Gastrocnemius medialis (tissue), 4 donors: ENCODE measurements at regions not wholly inside any gene's neighbourhood (a gene's known extent, or its start where the extent isn't known, plus 50 kb on each side); places are given as distances from the start of the nearest gene placed in this dataset.

Experiments
- ATAC-seq, 2 donors: fragments of 150-250 bp; one replicate each; pipeline ENCODE4 v1.9.1; 2016
- DNase-seq, 2 donors: peaks; one replicate each; pipeline ENCODE4 v3.0.0-alpha.2; 2019
- H3K27ac ChIP-seq, 4 donors: fragments of 200-600 bp; sonication (generic); 1 replicate in 1 of 4; 2 replicates in 3 of 4; pipeline ENCODE4 v1.5.1; 2016 to 2018; ENCODE audit warnings: mild to moderate bottlenecking in 2 of 4, moderate library complexity in 1 of 4
- H3K27me3 ChIP-seq, 3 donors: fragments of 200-600 bp; sonication (generic) in 2 of 3; 1 replicate in 1 of 3; 2 replicates in 2 of 3; pipeline versions ENCODE4 v1.5.1 to v1.6.0; 2016 to 2019; ENCODE audit warnings: mild to moderate bottlenecking in 1 of 3, moderate library complexity in 1 of 3
- H3K36me3 ChIP-seq, 2 donors: fragments of 200-600 bp; sonication (generic) in 1 of 2; one replicate each; pipeline ENCODE4 v1.5.1; 2017 to 2018
- H3K4me1 ChIP-seq, 2 donors: fragments of 200-600 bp; sonication (generic) in 1 of 2; one replicate each; pipeline ENCODE4 v1.5.1; 2016 to 2017; ENCODE audit warnings: mild to moderate bottlenecking in 2 of 2
- H3K4me3 ChIP-seq, 4 donors: fragments of 200-600 bp; sonication (generic) in 3 of 4; 1 replicate in 1 of 4; 2 replicates in 3 of 4; pipeline ENCODE4 v1.5.1; 2016 to 2019; ENCODE audit warnings: mild to moderate bottlenecking in 2 of 4
- H3K9me3 ChIP-seq, 3 donors: fragments of 200-600 bp; sonication (generic) in 2 of 3; 1 replicate in 1 of 3; 2 replicates in 2 of 3; pipeline ENCODE4 v1.5.1; 2016 to 2019
- POLR2A ChIP-seq, 2 donors: fragments of 450-650 bp; IDR thresholded peaks; one replicate each; pipeline ENCODE4 v1.6.1; 2017; ENCODE audit warnings: antibody characterized with exemption in 2 of 2, mild to moderate bottlenecking in 2 of 2, moderate library complexity in 2 of 2
- in situ Hi-C, 4 donors: fragments of 200-750 bp; cut with MboI; loops; one replicate each; pipeline versions ENCODE4 v1.15.0 to v1.8.0; 2017; ENCODE audit warnings: low sequenced_read_pairs in 4 of 4
- intact Hi-C: fragments of 100-400 bp; cut with DNase I; formaldehyde crosslinking; loops from one replicate; pipeline ENCODE4 v1.15.1; 2023; ENCODE audit warnings: low total_unique reads
- TF ChIP-seq, protein P1 (sequence below), 5 experiments: fragments of 450-650 bp in 3 of 5; fragments of 200-600 bp in 2 of 5; sonication (generic) in 2 of 5; IDR thresholded peaks in 4 of 5; conservative IDR thresholded peaks in 1 of 5; 1 replicate in 4 of 5; 2 replicates in 1 of 5; pipeline ENCODE4 v1.5.1; 2016 to 2019; ENCODE audit warnings: antibody characterized with exemption in 5 of 5, mild to moderate bottlenecking in 3 of 5, moderate library complexity in 3 of 5

DNA sequence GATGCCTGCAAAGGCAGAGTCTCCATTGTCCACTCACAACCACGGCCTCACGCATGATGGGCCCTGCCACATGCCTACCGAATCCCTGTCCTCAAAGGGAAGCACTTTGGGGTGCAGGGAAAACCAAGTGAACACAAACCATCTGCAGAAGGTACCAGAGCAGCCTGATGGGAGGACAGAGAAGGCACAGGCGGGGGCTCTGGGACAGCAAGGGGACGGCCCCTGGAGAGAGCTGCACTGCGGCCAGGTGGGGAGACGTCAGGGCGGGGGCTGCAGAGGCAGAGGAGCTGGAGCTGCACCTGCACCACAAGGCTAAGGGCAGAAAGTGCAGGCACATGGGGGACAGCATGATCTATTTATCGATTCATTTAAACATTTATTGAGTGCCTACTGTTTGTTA, 1056.0 kb downstream of the TBC1D22A start:
- Histone ChIP-seq H3K4me1 (no peaks in the 10 kb centered on the region), H3K27me3 (no peaks in the 10 kb centered on the region), H3K9me3 (no peaks in the 10 kb centered on the region), H3K36me3 (no peaks in the 10 kb centered on the region), H3K4me3 (no peak overlapping the region), H3K27ac (no peak overlapping the region)
- ATAC-seq (no peak), DNase-seq (no peak)
- intact Hi-C loops: no loop called here
- in situ Hi-C loops: no loop called here
- TF ChIP-seq, protein P1, sequence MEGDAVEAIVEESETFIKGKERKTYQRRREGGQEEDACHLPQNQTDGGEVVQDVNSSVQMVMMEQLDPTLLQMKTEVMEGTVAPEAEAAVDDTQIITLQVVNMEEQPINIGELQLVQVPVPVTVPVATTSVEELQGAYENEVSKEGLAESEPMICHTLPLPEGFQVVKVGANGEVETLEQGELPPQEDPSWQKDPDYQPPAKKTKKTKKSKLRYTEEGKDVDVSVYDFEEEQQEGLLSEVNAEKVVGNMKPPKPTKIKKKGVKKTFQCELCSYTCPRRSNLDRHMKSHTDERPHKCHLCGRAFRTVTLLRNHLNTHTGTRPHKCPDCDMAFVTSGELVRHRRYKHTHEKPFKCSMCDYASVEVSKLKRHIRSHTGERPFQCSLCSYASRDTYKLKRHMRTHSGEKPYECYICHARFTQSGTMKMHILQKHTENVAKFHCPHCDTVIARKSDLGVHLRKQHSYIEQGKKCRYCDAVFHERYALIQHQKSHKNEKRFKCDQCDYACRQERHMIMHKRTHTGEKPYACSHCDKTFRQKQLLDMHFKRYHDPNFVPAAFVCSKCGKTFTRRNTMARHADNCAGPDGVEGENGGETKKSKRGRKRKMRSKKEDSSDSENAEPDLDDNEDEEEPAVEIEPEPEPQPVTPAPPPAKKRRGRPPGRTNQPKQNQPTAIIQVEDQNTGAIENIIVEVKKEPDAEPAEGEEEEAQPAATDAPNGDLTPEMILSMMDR (IDR thresholded peaks at IDR 0.05 in 4 of 5, conservative IDR thresholded peaks at IDR 0.05 in 1 of 5): no peak
- TF ChIP-seq POLR2A (IDR thresholded peaks at IDR 0.05): no peak

DNA sequence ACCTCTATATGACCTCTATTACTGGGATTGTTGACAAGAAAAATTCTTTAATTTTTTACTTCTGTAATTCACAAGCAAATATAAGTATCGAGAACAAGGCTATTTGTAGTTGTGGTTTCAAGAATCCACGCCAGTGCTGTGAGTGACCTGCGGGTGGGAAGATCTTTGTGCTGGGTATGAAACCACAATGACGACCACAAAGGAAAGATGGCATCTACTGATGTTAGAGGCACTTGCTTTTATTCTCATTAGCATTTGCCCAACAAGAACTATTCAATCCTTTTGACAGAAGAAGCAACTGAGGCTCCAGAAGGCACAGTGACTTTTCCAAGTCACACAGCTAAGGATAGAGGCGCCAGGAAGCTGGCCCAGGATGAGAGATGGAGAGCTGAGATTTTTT, 1054.9 kb downstream of the TBC1D22A start:
- no peak overlapping the region for H3K4me3 ChIP-seq
- no peak overlapping the region for H3K27ac ChIP-seq
- DNase-seq (no peak), ATAC-seq (no peak)
- TF ChIP-seq, protein P1 (IDR thresholded peaks at IDR 0.05 in 4 of 5, conservative IDR thresholded peaks at IDR 0.05 in 1 of 5): no peak
- no peak for TF ChIP-seq POLR2A (IDR thresholded peaks at IDR 0.05)
- H3K36me3 ChIP-seq: no peaks in the 10 kb centered on the region
- no peaks in the 10 kb centered on the region for H3K27me3 ChIP-seq
- in situ Hi-C loops: no loop called here
- intact Hi-C loops: no loop called here
- H3K9me3 ChIP-seq: no peaks in the 10 kb centered on the region
- H3K4me1 ChIP-seq: no peaks in the 10 kb centered on the region

DNA sequence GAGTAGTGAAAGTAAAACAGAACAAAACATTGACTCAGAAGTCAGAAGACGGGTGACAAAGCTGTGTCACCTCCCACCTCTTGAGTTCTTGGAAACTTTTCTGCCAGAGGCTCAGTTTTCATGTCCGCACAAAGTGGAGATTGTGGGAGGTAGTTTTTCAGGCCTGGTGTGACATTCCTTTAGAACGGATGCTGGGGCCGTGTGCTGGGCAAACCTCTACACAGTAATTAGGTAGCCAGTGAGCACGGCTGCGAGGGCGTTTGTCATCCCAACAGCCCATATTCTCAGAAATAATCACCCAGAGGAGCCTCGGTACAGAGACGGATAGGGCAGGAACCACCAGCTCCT, 1054.4 kb downstream of the TBC1D22A start:
- Histone ChIP-seq H3K4me3 (no peak overlapping the region), H3K36me3 (no peaks in the 10 kb centered on the region), H3K27me3 (no peaks in the 10 kb centered on the region), H3K4me1 (no peaks in the 10 kb centered on the region), H3K9me3 (no peaks in the 10 kb centered on the region), H3K27ac (no peak overlapping the region)
- ATAC-seq: no peak
- intact Hi-C loops (no loop called here), in situ Hi-C loops (no loop called here)
- TF ChIP-seq, protein P1 (IDR thresholded peaks at IDR 0.05 in 4 of 5, conservative IDR thresholded peaks at IDR 0.05 in 1 of 5): no peak
- TF ChIP-seq POLR2A (IDR thresholded peaks at IDR 0.05): no peak
- DNase-seq: no peak

DNA sequence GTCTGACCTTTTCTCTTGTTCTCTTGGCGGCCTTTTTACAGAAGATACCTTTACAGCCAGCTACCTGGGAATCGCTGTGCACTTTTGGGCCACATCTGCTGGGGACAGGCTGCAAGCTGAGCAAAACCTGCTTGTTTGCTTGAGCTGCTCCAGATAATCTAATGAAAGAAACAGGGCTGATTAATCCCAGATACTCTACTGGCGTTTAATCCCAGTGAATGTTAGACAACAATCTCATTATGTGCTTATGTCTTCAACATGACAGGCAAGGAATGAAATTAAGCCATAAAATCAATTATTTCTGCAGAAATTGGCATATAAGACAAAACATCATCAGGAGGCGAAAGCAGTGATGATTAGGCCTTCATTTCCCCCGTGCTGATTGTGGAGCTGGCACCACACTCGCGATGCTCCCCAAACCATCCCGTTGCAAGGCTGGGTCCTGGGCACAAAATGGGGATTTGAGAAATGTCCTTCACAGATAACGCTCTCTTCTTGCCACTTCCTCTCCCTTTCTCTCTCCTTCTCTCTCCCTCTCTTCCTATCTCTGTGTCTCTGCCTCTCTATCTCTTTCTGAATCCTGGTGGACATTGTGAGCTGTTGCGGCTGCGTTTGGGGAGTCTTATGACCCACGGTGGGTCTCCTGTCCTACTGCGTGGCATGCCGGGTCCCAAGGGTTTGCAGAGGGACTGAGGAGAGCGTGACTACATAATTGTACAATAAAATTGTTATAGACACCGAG, 1053.8 kb downstream of the TBC1D22A start:
- H3K27me3 ChIP-seq: no peaks in the 10 kb centered on the region
- in situ Hi-C loops (no loop called here), intact Hi-C loops (no loop called here)
- H3K9me3 ChIP-seq: no peaks in the 10 kb centered on the region
- ATAC-seq (no peak), DNase-seq (no peak)
- H3K27ac ChIP-seq: no peak overlapping the region
- H3K4me1 ChIP-seq: no peaks in the 10 kb centered on the region
- no peak overlapping the region for H3K4me3 ChIP-seq
- TF ChIP-seq, protein P1 (IDR thresholded peaks at IDR 0.05 in 4 of 5, conservative IDR thresholded peaks at IDR 0.05 in 1 of 5): no peak
- no peak for TF ChIP-seq POLR2A (IDR thresholded peaks at IDR 0.05)
- no peaks in the 10 kb centered on the region for H3K36me3 ChIP-seq

DNA sequence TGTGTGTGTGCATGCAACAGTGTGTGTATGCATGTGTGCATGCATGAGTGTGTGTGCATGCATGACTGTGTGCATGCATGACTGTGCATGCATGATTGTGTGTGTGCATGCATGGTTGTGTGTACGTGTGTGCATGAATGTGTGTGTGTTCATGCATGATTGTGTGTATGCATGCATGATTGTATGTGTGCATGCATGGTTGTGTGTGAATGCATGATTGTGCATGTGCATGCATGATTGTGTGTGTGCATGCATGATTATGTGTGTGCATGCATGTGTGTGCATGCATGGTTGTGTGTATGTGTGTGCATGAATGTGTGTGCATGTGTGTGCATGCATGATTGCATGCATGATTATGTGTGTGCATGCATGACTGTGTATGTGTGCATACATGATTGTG, 1052.0 kb downstream of the TBC1D22A start:
- DNase-seq (no peak), ATAC-seq (no peak)
- Histone ChIP-seq H3K9me3 (no peaks in the 10 kb centered on the region), H3K27me3 (no peaks in the 10 kb centered on the region), H3K4me1 (no peaks in the 10 kb centered on the region), H3K4me3 (no peak overlapping the region), H3K27ac (no peak overlapping the region), H3K36me3 (no peaks in the 10 kb centered on the region)
- intact Hi-C loops (no loop called here), in situ Hi-C loops (no loop called here)
- no peak for TF ChIP-seq POLR2A (IDR thresholded peaks at IDR 0.05)
- TF ChIP-seq, protein P1 (IDR thresholded peaks at IDR 0.05 in 4 of 5, conservative IDR thresholded peaks at IDR 0.05 in 1 of 5): no peak
